ENCODE measurements at regions not wholly inside any gene's neighbourhood (a gene's known extent, or its start where the extent isn't known, plus 50 kb on each side); places are given as distances from the start of the nearest gene placed in this dataset.
A peak's percentile ranks its signal among the peaks of the same experiment; 100 is the strongest.

DNA sequence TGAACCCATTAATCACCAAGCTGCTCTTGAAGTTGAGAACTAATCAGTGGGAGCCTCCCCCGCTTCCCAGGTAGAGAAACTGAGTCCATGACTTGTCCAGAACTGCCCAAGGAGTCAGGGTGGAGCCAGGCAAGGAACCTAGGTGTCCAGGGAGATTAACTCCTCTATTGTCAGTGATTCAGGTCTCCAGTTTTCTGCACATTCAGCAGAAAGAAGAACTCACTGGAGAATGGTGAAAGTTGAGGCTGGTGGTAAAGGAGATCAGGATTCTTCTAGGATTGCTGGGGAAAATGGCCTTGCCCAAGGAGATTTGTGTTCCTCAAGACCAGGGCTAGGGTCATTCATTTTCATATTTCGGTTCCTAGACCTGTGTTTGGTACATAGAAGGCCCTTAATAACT, 87.2 kb upstream of the CISTR start:
- no peak for DNase-seq

DNA sequence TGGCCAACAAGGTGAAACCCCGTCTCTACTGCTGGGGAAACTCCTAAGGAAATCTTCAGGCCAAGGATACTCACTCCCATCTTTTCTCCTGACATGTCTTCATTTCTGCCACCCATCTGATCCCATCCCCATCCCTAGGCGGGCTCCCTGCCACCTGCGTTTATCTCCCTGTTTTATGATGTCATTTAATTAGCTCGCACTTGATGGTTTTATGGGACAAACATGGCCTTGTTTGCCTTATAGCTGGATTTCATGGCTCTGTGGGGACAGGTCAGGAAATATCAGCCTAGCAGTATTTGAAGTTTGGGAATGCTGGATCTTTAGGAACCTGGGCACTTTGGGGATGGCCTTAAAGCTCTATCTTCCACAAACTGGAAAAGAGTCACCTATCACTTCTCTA, 88.5 kb upstream of the CISTR start:
- no peak for DNase-seq

DNA sequence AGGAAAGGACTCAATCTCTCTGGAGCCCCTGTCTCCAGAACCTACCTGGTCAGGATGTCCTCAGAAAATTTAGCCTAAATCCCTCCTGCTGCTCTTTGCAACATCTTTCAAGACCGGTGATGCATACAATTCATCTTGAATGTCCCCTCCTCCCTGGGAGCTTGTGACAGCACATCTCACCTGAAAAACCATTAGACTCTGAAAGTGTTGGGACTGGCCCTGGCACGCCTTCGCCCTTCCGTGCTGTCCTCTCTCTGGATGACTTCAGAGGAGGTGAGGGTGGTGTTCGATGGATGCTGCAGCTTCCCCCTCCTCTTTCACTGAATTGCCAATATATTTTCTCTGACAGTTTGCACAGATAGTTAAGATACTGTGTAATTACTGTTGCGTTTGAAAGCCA, 90.9 kb upstream of the CISTR start:
- DNase-seq = no peak

DNA sequence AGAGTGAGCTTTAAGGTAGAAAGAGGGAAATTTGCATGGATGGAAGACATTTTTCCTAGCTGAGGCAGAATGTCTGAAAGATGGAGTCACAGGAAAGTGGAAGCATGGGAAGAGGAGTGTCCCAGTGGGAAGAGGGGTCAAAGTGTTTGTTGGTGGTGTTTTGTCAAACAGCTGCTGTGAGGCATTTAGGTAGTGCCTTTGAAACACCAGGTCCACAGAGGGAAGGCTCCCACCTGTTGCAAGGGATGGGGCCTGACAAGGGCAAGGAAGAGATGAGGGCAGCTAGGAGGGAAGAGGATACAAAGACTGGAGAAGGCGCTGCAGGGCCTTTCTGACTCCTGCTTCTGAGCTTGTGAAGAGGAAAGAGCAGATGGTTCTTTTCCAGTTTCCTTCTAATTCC, 91.8 kb upstream of the CISTR start:
- DNase-seq = no peak

DNA sequence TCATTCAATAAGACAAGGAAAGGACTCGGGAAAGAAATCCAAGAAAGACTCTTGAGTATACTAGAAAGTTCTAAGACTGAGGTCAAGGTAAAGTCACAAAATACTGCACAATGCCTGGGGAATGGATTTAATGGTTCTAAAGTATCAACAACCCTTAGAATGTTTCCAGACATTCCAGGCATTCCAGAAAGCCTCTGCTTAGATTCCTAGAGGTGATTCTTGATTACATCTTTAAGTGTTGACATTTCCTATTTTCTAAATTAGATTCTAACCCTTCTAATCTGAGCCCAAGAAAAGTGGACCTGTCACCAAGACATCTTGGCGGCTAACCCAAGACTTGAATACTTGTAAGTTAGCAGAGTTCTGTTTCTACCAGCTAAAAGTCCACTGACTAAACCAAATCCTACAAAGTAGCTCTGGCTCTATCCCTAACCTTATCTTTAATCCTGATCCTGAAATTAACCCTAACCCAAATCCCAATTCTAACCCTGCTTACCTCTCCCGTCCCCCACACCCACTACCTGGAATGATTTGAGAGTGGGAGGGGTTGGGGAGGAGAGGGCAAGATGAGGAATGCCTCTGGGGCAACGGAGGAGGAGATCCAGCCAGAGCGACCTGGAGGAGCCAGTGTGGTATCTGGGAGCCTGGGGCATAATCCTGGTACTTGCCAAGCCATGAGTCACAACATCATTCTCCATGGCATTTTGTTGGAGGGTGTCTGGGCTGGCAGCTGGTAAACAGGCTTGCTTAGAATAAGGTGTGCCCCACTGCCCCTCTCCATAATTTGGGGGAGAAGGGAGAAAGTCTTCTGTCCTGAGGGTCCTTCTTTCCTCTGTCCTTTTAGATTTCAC, 93.4 kb upstream of the HOXC13 start:
- peak; percentile 65 for DNase-seq

DNA sequence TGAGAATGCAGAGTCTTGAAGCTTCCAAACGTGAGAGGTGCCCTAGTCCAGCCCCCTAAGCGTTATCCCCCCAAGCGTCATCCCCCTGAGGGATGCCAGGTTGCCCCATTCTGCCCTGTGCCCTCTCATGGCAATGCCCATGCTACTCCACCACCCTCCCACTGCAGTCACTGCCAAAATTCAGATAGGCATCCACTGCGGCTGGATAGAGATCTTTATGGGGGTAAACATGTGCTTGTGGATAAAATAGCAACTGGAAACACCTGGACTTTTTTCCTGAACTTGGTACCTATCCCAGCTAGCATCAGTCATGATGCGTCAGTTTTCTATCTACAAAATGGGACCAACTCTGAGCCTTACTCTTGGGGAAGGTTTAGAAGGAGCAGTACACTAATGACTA, 92.7 kb upstream of the HOXC13 start:
- no peak for DNase-seq

DNA sequence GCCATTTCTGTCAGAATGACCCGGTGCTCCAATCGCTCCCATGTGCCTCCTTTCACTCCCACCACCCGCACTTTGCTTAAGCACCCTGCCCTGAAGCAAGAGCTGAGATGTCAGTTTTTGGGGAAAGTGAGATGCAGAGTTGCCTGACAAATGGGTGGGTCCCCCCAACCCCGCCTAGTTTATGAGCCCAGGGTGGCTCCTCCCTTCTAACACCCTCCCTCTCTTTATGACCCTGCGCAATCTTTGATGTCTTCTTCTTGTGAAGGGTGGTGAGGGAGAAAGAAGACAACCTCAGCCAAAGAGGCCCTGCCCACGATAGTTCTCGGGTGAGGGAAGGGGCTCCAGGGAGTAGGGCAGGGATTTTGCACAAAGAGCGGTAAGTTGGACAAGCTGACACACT, 89.5 kb upstream of the HOXC13 start:
- DNase-seq = no peak

DNA sequence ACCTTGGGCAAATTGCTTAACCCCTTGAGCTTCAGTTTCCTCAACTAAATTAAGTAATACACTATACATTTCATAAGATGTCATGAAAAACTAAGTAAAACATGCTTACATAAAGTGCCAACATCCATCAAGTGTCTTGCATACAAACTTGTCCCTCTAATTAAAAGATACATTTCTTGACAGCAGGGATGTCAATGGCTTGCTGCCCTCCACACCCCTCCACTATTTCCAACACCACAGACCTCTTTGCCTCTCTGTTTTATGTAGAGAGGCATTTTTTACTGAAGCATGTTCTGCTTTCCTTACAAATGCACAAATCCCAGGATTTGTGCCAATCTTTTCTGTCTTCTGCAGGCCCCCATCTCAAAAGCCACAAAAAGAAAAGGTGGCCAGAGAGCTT, 89.0 kb upstream of the HOXC13 start:
- no peak for DNase-seq

DNA sequence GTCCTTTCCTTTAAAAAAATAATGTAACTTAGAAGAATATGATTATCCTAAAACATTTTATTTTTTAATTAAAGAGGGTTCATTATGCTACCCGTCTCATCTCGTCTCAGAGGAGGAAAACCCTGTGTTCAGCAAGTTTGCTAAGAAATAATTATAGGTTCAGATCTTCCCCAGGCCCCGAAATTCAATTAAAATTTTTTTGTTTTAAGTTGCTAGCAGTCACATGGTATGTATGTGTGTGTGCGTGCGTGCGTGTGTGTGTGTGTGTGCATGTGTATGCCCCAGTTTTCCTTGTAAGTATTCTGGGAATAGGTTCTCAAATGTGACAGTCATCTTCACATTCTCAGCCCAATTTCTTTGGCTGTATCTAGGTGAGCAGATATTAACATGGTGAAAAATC, 86.6 kb upstream of the HOXC13 start:
- no peak for DNase-seq

DNA sequence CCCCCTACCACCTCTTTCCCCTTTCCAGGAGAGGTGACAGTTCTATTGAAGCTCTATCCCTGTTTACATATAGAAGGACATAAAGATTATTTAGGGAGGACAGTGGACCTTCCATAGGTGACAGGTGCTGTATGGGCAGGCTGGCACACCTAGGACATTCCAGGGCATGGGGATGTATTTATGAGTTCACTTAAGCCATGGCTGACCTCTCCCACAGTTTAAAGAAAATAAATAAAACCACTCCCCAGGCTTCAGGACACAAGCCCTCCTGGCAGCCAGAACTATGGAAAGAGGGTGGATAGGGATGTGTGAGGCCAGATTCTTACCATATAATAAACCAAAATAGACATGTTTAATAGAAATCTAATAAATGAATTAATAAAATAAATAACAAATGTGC, 85.6 kb upstream of the HOXC13 start:
- no peak for DNase-seq

DNA sequence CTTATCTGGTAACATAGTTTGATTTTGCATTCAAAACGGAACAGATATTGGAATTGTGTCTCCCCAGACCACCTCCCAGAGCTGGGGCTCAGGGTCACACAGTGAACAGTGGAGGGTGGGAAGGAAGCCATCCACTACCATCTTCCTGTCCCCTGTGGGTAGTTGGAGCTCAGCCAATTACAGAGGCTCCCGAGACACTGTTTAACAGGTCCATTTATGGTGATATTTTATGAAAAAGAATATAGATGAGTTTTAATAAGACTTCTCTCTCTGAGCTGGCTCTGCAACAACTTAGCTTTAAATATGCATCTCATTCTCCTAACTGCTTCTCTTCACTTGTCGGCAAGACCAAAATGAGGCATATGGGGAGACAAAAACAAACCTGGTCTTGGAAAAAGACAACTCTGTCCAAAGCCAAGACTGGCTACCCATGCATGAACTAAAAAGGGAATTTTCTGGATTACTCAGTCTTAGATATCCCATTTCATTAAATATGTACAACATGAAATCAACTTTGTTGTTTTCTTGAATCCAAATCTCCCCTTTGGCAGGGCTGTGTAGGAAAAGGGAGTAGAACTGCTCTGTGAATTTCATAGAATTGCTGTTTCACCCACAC, 83.8 kb upstream of the HOXC13 start:
- no peak for DNase-seq

DNA sequence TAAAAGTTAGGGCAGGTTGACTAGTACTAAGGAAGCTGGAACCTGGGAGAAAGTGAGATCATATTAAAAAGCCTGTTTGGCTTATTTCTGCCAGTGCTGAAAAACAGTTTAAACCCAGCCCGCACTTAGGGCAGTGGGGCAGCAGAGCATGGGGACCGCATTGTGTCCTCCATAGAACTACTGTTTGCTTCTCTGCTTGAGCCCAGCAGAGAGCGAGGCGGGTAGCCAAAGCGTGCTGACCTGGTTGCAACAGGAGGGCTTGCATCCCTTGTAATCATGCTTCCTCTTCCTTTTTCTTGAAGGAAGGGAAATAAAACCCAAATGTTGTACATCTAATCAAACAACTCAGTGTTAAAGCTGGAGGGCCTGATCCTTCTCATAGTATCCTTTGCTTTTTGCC, 82.5 kb upstream of the HOXC13 start:
- no peak for DNase-seq

DNA sequence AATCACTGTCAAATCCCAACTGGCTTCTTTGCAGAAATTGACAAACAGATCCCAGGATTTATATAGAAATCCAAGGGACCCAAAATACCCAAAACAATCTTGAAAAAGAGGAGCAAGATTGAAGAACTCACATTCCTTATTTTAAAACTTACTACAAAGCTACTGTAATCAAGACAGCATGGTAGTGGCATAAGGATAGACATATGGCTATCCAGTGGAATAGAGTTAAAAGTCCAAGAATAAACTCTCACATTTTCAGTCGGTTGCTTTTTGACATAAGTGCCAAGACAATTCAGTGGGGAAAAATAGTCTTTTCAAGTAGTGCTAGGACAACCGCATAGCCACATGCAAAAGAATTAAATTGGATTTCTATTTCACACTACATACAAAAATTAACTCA, 81.0 kb upstream of the HOXC13 start:
- DNase-seq = no peak

DNA sequence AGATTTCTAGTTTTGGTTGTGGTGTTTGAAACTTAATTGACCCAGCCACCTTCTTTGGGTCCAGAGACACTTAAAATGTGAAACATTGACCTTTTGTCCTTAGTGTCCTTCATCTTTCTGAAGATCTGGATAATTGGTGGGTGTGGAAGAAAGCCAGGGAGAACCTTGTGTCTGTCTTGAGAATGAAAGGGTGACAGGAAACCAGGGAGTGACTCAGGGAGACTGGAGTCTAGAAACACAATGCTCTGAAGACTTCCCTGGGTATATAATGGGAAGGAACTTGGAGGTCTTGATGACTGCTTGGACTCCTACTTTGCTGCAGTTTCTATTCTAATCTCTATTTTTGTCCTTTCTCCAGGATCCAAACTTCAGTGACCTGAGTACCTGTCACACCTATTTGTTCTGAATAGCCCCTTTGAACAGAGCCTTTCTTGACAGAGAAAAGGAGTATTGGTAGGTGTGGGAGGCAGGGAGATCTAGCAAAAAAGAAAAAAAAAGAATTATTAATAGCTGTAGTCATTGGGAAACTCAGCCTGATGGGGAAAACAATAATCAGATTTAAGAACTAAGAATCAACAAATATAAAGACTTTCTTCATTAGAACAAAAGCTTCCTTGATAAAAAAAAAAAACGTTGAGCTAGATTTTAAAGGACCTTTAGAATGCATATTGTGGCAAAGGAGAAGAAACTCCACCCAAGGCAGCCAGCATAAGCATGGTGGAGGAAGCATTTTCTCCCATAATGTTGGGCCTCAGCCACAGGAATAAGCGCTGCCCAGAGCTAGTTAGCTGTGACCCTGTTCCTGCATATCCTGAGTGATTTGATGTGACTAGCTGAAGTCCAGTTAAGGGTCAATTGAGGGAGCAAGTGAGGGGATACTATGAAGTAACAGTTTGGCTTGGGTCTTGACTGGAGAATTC, 77.9 kb upstream of the HOXC13 start:
- no peak for DNase-seq

DNA sequence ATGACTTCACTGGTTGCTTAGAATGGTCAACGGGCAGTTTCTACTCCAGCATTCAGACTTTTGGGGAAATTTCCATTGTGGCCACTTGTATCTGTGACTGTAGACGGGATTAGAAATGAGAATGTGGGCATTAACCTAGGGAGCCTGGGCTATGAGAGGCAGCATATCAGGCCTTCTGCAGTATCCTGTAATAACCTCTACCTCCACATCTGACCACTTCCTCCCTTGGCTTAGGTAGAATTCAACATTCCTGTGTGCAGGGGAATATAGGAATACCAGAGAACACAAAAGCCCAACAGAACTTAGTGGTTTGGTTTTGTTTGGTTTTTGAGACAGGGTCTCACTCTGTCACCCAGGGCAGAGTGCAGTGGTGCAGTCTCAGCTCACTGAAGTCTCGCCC, 76.4 kb upstream of the HOXC13 start:
- DNase-seq = no peak

DNA sequence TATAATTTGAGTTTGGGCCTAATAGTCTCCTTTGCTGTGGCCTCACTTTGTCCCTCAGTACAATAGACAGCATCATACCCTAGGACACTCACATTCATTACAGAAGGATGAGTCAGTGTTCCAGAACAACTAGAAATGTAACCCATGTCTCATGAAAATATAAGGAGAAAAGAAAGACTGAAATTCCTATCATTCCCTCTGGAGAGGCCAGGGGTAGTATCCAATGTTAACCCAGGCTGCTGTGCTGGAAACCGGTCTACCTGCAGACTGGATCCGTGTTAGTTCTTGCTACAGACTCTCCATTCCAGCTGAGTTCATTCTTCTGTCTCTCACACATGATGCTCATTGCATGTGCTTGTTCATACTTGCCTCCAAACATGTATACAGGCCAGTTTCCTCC, 75.8 kb upstream of the HOXC13 start:
- DNase-seq = peak; percentile 16

DNA sequence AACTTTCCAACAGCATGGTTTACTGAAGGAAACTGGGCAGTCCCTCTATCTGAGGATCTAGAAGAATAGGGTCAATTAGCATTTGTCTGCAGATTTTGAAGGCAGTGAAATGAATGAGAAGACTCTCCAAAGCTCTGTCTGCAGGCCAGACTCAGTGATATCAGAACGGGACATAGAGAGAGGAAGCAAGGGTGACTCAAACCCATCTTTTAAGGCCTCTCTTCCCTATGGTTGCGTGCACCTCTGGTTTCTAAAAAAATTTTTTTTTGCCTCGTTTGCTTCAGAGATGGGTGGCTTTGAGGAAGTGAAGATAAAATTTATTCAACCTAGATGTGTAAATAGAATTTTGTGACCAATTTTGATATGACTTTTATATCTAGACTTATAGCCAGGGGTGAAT, 71.9 kb upstream of the HOXC13 start:
- no peak for DNase-seq

DNA sequence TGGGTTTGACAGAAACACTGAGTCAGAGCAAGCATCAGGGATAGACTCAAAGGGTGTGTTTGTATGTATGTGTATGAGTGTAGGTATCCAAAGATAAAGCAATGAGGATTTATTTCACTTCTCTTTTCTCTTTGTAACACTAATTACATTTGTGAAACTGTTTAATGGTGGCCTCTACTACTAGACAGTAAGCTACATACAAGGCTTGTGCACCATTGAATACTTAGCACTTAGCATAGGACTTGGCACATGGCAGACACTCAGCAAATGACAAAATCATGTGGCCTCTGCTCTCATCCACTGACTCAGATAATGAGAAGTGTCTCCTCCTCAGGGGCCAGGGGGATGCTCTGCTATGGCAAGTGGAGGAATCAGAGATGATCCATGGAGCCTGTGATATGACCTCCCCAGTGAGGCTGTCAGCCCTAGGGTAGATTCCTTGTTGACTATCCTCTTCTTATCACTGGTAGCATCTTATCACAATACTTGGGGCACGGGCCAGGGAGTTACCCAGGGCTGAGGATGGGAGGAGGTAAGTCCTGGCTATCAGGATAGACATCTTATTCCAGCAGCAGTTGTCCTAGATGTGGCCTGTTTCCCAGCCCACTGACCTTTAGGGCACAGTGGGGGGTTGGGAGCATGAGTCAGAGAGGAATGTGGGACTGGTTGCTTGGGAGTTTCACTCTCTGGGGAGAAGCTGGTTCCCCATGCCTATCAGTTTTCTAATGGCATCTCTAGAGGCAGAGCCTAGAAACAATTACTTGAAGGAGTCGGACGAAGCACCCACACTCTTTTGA, 71.2 kb upstream of the HOXC13 start:
- peak; percentile 4 for DNase-seq

DNA sequence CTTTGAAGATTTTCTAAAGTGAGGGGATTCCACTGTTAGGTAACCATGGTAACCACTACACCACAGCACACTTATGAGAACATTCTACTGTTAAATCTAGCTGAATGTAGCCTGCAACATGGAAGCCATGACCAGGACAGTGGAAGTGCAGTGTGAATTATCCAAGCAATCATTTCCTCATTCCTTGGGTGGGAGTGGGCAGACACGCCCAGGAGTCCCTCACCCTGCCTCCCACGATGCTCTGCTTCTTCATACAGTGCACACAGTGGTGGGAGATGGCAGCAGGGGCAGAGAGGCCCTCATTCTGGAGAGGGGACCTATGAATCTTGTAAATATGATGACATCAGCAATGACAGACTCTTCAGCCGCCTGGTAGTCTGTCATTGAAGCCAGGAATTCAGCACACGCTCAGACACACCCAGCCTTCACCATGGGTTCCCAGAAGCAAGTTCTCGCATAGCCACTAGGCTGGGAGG, 70.1 kb upstream of the HOXC13 start:
- DNase-seq = no peak

DNA sequence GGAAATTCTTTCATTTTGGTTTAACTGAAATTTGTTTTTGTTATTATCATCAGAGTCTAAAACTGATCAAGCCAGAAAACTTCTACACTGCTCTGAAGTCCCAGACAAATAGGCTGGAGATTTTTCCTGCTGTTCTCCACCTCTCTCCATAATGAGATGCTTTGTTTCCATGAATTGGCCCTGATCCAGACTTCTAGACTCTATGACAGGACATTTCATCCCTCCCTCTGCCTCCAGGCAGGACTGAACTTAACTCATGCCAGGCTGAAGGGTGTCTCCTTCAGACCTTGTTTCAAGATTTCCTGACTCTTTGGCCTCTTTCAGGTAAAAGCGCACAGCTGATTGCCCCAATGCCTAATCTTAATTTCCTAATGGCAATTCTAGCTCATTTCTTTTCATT, 69.1 kb upstream of the HOXC13 start:
- no peak for DNase-seq

DNA sequence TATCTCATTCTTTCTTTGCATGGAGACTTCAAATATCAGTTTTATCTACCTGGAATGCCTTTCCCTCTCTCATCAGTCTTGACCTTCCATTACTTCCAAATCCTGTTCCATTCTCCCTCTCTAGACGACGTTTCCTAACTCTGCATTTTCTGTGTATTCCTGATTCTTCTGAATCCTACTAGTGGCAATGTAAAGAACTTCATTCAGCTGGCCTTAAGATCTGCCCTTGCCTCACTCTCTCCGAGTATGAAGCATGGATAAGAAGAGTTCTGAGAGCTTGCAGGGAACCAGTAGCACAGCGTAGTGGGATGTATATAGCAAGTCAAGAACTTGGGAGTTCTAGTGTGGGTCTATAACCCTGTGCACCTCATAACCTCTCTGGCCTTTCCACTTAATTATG, 68.5 kb upstream of the HOXC13 start:
- DNase-seq = no peak

DNA sequence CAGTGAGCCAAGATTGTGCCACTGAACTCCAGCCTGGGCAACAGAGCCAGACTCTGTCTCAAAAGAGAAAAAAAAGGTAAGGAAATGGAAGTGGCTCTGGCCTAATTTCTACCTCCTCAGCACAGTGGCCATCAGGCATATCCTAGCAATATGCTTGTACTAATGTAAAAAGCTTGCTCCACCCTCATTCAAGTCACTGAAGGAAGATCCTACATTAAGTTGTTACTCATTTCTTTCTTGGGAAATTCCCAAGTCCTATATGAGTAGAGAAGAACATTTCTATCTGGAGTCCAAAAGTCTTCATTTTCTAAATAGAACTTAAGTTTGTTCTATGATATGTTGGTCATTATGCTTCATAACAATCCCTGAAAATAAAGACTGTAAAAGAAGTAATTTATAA, 67.3 kb upstream of the HOXC13 start:
- no peak for DNase-seq

DNA sequence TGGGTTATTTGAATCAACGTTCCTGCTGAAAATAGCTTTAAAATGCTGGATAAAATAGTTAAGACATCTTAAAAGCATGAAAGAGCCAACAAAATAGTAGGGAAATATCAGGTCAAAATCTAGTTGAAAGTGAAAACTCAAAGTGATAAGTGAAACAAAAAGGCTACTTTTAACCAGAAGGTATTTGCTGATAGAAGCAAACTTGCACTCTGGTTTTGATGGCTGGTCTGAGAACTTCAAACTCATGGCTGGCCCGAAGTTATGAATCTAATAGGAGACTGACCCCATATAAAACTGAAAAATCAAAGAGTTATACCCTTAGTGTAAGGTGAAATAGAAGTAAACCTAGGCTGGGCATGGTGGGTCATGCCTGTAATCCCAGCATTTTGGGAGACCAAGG, 66.3 kb upstream of the HOXC13 start:
- DNase-seq = no peak
